Astrocyte of the spinal cord (primary cell): ENCODE measurements at regions not wholly inside any gene's neighbourhood (a gene's known extent, or its start where the extent isn't known, plus 50 kb on each side); places are given as distances from the start of the nearest gene placed in this dataset.

Source experiments
- DNase-seq: peaks from one replicate; pipeline ENCODE4 v3.0.0; 2011; ENCODE audit warnings: low read depth, low spot score
- H3K4me3 ChIP-seq: 2 replicates; pipeline ENCODE4 v1.5.1; 2011; ENCODE audit warnings: low read depth, mild to moderate bottlenecking, low read length, moderate library complexity
- CTCF ChIP-seq: IDR thresholded peaks from 2 replicates; pipeline ENCODE4 v1.5.1; 2012; ENCODE audit warnings: low read depth, mild to moderate bottlenecking, low read length, inconsistent platforms
- in situ Hi-C: cut with HindIII; loops from 2 replicates; pipeline ENCODE4 v1.10.0; 2017; ENCODE audit warnings: low sequenced_read_pairs

DNA sequence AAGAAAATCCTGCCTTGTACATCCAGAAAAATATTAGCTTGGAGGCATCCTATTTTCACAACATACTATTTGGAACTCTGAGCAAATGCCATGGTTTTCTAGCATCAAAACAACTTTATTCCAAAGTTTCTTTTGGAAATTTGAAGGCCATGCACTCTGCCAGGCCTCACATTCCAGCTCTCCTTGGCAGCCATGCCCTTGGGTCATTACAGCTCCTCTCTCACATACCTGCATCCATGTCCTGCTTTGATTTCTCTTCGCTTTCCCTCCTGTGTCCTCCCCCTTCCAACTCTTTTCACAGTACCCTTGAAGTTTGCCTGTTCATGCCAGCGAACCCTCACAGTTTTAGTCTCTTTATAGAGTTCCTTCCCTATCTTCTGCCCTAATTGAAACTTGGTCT is 70.9 kb upstream of the TPRG1 start:
- in situ Hi-C loops = no loop called here
- H3K4me3 ChIP-seq = no peak overlapping the region
- TF ChIP-seq CTCF = no peak
- DNase-seq = no peak

DNA sequence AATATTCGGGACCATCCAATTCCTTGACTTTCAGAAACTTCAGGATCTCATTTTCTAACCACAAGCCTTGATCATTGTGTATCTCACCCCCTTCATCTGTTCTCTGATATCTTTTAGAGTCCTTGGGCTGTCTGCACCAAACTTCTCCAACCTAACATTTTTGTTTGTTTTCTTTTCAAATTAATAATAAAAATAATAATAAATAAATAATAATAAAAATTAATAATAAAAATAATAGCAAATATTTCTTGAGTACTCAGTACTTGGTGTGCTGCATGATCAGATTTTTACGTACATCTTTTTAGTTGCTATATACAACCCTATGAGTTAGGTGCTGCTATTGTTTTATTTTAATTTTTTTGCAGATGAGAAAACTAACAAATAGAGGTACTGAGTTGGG is 70.2 kb upstream of the TPRG1 start:
- TF ChIP-seq CTCF = no peak

GRCh38 chr3:189103208-189103607 is 68.6 kb upstream of the TPRG1 start:
- no peak for TF ChIP-seq CTCF
- in situ Hi-C loops = no loop called here
- no peak for DNase-seq
- no peak overlapping the region for H3K4me3 ChIP-seq

More for the DNA sequence above, 70.2 kb upstream of the TPRG1 start:
- no peak for DNase-seq
- in situ Hi-C loops = no loop called here
- H3K4me3 ChIP-seq = no peak overlapping the region

DNA sequence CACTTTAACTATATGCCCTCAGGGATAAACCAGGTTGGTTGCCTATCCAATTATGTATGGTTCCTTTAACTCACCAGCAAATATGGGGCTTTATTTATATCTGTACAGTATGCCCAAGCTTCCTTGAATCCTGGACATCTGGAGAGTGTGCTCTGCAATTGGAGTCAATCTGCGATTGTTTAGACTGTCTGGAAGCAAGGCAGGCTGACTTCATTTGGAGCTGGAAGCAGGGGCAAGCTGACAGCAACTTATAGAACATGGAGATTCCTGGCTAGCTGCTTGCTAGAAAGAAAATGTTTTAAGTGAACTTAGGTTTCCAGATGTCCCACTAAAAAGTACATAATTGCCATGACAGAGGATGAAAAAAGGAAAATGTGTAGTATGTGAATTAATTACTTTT is 63.7 kb upstream of the TPRG1 start:
- H3K4me3 ChIP-seq = no peak overlapping the region
- DNase-seq = no peak
- no peak for TF ChIP-seq CTCF
- in situ Hi-C loops = no loop called here

DNA sequence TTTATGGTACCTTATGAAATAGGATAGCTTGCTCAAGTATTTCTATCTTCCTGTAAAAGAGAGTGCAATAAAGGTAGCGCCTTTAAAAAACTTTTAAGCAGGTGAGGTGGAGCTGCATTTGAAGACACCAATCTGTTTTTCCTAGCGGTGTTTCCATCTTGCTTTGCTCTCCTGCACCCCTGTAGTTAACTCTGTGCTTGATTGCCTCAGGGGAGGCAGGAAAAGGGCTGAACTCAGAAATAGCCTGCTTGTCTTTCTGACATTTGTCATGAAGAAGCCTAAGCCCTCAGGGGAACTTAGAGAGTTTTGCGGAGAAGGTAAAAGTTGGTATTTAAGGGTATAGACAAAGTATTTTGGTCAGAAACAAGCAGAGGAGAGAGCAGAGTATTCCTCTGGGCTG is 63.0 kb upstream of the TPRG1 start:
- in situ Hi-C loops = no loop called here
- no peak for DNase-seq
- H3K4me3 ChIP-seq = no peak overlapping the region
- TF ChIP-seq CTCF = no peak

- no peak for TF ChIP-seq CTCF
Observed at GRCh38 chr3:189109145-189109544, 62.6 kb upstream of the TPRG1 start.

DNA sequence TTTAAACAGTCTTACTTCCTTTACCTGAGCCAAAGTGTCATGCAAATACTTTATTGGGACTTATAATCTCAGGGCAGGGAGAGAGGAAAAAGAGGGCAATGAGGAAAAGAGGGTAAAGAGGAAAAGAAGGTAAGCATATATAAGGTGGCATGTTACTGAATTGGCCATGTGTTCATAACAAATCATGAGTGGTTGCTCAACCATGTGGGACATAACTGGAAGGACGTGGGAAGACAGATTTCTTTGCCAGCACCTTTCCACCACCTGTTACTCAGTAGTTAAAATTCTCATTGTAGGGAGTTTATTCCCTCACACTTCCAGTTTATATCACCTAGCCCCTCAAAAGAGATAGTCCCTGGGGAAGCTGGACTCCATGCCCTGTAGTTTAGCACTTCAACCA is 54.7 kb upstream of the TPRG1 start:
- DNase-seq = no peak

More at GRCh38 chr3:189109145-189109544, 62.6 kb upstream of the TPRG1 start:
- in situ Hi-C loops = no loop called here
- no peak overlapping the region for H3K4me3 ChIP-seq
- DNase-seq = no peak

More for the DNA sequence above, 54.7 kb upstream of the TPRG1 start:
- in situ Hi-C loops = no loop called here
- no peak for TF ChIP-seq CTCF
- no peak overlapping the region for H3K4me3 ChIP-seq
